ENCODE measurements at regions not wholly inside any gene's neighbourhood (a gene's known extent, or its start where the extent isn't known, plus 50 kb on each side); places are given as distances from the start of the nearest gene placed in this dataset.

- Histone ChIP-seq H2AFZ (ENCODE audit: low read depth, low read length) (no peak overlapping the region), H3K4me2 (ENCODE audit: low read length, poor library complexity, severe bottlenecking) (no peak overlapping the region), H3K9me3 (ENCODE audit: control insufficient read depth, low read length) (no peaks in the 10 kb centered on the region), H3K4me1 (ENCODE audit: control insufficient read depth, insufficient read depth, low read depth, low read length) (peaks cover 11% of the 10 kb centered on the region), H2BK15ac (ENCODE audit: low read depth, poor library complexity, severe bottlenecking) (no peak overlapping the region), H3K79me1 (replicated peaks; ENCODE audit: low read length, poor library complexity, severe bottlenecking) (no peaks in the 10 kb centered on the region), H3K14ac (ENCODE audit: low read length in 2 of 2) (no peak overlapping the region), H2BK120ac (ENCODE audit: low read depth, low read length) (no peak overlapping the region), H3K9ac (ENCODE audit: low read length) (no peak overlapping the region), H2BK5ac (ENCODE audit: low read depth, low read length, poor library complexity, severe bottlenecking) (no peak overlapping the region), H3K4me3 (ENCODE audit: insufficient read depth in 1 of 2, low read depth in 1 of 2, low read length in 2 of 2) (no peak overlapping the region), H3K27ac (ENCODE audit: low read length, poor library complexity, severe bottlenecking) (no peak overlapping the region), H3K23ac (ENCODE audit: low read length in 2 of 2) (no peak overlapping the region), H3K36me3 (ENCODE audit: control insufficient read depth in 1 of 2, insufficient read depth in 2 of 2, low read depth in 1 of 2, low read length in 2 of 2) (no peaks in the 10 kb centered on the region), H2BK12ac (ENCODE audit: low read length in 2 of 2) (no peak overlapping the region), H4K8ac (ENCODE audit: low read length) (no peak overlapping the region), H3K27me3 (ENCODE audit: control insufficient read depth in 1 of 2, insufficient read depth in 1 of 2, low read length in 2 of 2) (no peaks in the 10 kb centered on the region), H3K4ac (ENCODE audit: low read depth in 1 of 2, low read length in 2 of 2) (no peak overlapping the region), H2AK5ac (ENCODE audit: low read length, severe bottlenecking) (no peak overlapping the region), H3K18ac (ENCODE audit: low read depth in 1 of 2, low read length in 2 of 2) (no peak overlapping the region), H4K91ac (ENCODE audit: low read length) (no peak overlapping the region)
- 96% methylated on average over 4 of the region's 5 CpGs for WGBS
- no peak for DNase-seq
Observed at GRCh38 chr5:93346301-93346700, 234.7 kb downstream of the NR2F1-AS1 start.

DNA sequence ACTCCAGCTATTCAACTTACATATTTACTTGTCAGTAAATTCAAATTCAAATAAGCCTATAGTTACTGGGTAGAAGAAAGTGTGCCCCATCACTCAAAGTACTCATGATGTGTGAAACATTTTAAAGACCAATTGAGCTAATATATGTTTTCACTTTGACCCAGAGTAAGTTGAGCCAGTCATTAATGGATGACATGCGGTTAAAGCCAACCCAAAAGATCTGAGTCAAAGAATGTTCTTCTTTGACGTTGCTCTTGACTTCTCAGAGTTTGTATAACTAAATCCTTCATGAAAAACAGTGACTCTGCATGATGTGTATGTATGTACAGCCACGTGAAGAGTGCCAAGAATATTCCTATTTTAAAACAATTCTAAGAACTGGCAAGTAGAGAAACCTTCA lies 237.4 kb downstream of the NR2F1-AS1 start:
- Histone ChIP-seq H3K79me1 (replicated peaks; ENCODE audit: low read length, poor library complexity, severe bottlenecking) (no peaks in the 10 kb centered on the region), H4K91ac (ENCODE audit: low read length) (no peak overlapping the region), H3K4me3 (ENCODE audit: insufficient read depth in 1 of 2, low read depth in 1 of 2, low read length in 2 of 2) (no peak overlapping the region), H3K36me3 (ENCODE audit: control insufficient read depth in 1 of 2, insufficient read depth in 2 of 2, low read depth in 1 of 2, low read length in 2 of 2) (no peaks in the 10 kb centered on the region), H3K9ac (ENCODE audit: low read length) (no peak overlapping the region), H2BK15ac (ENCODE audit: low read depth, poor library complexity, severe bottlenecking) (no peak overlapping the region), H2BK12ac (ENCODE audit: low read length in 2 of 2) (no peak overlapping the region), H3K4ac (ENCODE audit: low read depth in 1 of 2, low read length in 2 of 2) (no peak overlapping the region), H3K27me3 (ENCODE audit: control insufficient read depth in 1 of 2, insufficient read depth in 1 of 2, low read length in 2 of 2) (no peaks in the 10 kb centered on the region), H3K18ac (ENCODE audit: low read depth in 1 of 2, low read length in 2 of 2) (no peak overlapping the region), H3K4me1 (ENCODE audit: control insufficient read depth, insufficient read depth, low read depth, low read length) (peaks cover 6% of the 10 kb centered on the region), H2AK5ac (ENCODE audit: low read length, severe bottlenecking) (no peak overlapping the region), H3K14ac (ENCODE audit: low read length in 2 of 2) (no peak overlapping the region), H3K23ac (ENCODE audit: low read length in 2 of 2) (no peak overlapping the region), H3K9me3 (ENCODE audit: control insufficient read depth, low read length) (no peaks in the 10 kb centered on the region), H4K8ac (ENCODE audit: low read length) (no peak overlapping the region), H2BK120ac (ENCODE audit: low read depth, low read length) (no peak overlapping the region), H2BK5ac (ENCODE audit: low read depth, low read length, poor library complexity, severe bottlenecking) (no peak overlapping the region), H2AFZ (ENCODE audit: low read depth, low read length) (no peak overlapping the region), H3K4me2 (ENCODE audit: low read length, poor library complexity, severe bottlenecking) (no peak overlapping the region), H3K27ac (ENCODE audit: low read length, poor library complexity, severe bottlenecking) (no peak overlapping the region)
- no peak for DNase-seq
- 84% methylated on average over 3 of the region's 3 CpGs for WGBS

DNA sequence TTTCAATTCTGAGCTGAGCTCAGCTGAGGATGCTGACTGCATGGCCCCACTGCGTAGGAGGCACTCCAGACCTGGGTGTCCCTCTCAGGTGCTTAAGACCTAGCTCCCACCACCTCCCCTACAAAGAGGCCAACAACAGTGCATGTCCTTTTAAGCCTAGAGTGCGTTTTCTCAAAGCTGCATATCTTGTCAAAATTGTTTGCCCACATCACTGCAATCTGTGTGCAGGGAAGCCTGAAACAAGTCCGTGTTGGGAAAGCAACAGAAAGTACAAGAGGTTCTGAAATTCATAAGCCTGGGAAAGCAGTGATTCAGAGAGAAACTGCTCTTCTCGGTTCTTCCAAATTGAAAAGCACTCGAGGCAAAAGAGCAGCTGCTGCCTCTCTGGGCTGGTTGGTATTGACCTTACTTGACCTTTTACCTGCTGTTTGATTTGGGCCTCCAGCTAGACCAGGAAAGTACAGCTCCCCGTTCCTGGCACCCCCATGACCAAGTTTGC lies 238.4 kb downstream of the NR2F1-AS1 start:
- H3K79me1 ChIP-seq (replicated peaks; ENCODE audit: low read length, poor library complexity, severe bottlenecking) = no peaks in the 10 kb centered on the region
- no peak for DNase-seq
- no peak overlapping the region for H3K4ac ChIP-seq (ENCODE audit: low read depth in 1 of 2, low read length in 2 of 2)
- 78% methylated on average over 6 of the region's 6 CpGs for WGBS
- no peak overlapping the region for H2BK5ac ChIP-seq (ENCODE audit: low read depth, low read length, poor library complexity, severe bottlenecking)
- H3K4me2 ChIP-seq (ENCODE audit: low read length, poor library complexity, severe bottlenecking) = no peak overlapping the region
- H2AFZ ChIP-seq (ENCODE audit: low read depth, low read length) = no peak overlapping the region
- no peak overlapping the region for H4K91ac ChIP-seq (ENCODE audit: low read length)
- H3K27me3 ChIP-seq (ENCODE audit: control insufficient read depth in 1 of 2, insufficient read depth in 1 of 2, low read length in 2 of 2) = no peaks in the 10 kb centered on the region
- no peak overlapping the region for H3K18ac ChIP-seq (ENCODE audit: low read depth in 1 of 2, low read length in 2 of 2)
- H3K4me3 ChIP-seq (ENCODE audit: insufficient read depth in 1 of 2, low read depth in 1 of 2, low read length in 2 of 2) = no peak overlapping the region
- no peaks in the 10 kb centered on the region for H3K36me3 ChIP-seq (ENCODE audit: control insufficient read depth in 1 of 2, insufficient read depth in 2 of 2, low read depth in 1 of 2, low read length in 2 of 2)
- no peaks in the 10 kb centered on the region for H3K9me3 ChIP-seq (ENCODE audit: control insufficient read depth, low read length)
- no peak overlapping the region for H3K9ac ChIP-seq (ENCODE audit: low read length)
- no peak overlapping the region for H3K23ac ChIP-seq (ENCODE audit: low read length in 2 of 2)
- H3K14ac ChIP-seq (ENCODE audit: low read length in 2 of 2) = no peak overlapping the region
- H2BK12ac ChIP-seq (ENCODE audit: low read length in 2 of 2) = peak overlapping the region in 1 of 2 experiments; percentile 59
- H2BK120ac ChIP-seq (ENCODE audit: low read depth, low read length) = no peak overlapping the region
- no peak overlapping the region for H2BK15ac ChIP-seq (ENCODE audit: low read depth, poor library complexity, severe bottlenecking)
- H3K27ac ChIP-seq (ENCODE audit: low read length, poor library complexity, severe bottlenecking) = no peak overlapping the region
- peaks cover 4% of the 10 kb centered on the region for H3K4me1 ChIP-seq (ENCODE audit: control insufficient read depth, insufficient read depth, low read depth, low read length)
- no peak overlapping the region for H4K8ac ChIP-seq (ENCODE audit: low read length)
- H2AK5ac ChIP-seq (ENCODE audit: low read length, severe bottlenecking) = no peak overlapping the region

- H2BK15ac ChIP-seq (ENCODE audit: low read depth, poor library complexity, severe bottlenecking) = no peak overlapping the region
- no peak overlapping the region for H2BK120ac ChIP-seq (ENCODE audit: low read depth, low read length)
- no peak overlapping the region for H3K4me3 ChIP-seq (ENCODE audit: insufficient read depth in 1 of 2, low read depth in 1 of 2, low read length in 2 of 2)
- no peak overlapping the region for H3K4me2 ChIP-seq (ENCODE audit: low read length, poor library complexity, severe bottlenecking)
- 89% methylated on average over 3 of the region's 5 CpGs for WGBS
- H4K91ac ChIP-seq (ENCODE audit: low read length) = no peak overlapping the region
- no peaks in the 10 kb centered on the region for H3K9me3 ChIP-seq (ENCODE audit: control insufficient read depth, low read length)
- H4K8ac ChIP-seq (ENCODE audit: low read length) = no peak overlapping the region
- H3K23ac ChIP-seq (ENCODE audit: low read length in 2 of 2) = no peak overlapping the region
- H3K14ac ChIP-seq (ENCODE audit: low read length in 2 of 2) = no peak overlapping the region
- no peak overlapping the region for H2AFZ ChIP-seq (ENCODE audit: low read depth, low read length)
- peaks cover 4% of the 10 kb centered on the region for H3K4me1 ChIP-seq (ENCODE audit: control insufficient read depth, insufficient read depth, low read depth, low read length)
- no peaks in the 10 kb centered on the region for H3K36me3 ChIP-seq (ENCODE audit: control insufficient read depth in 1 of 2, insufficient read depth in 2 of 2, low read depth in 1 of 2, low read length in 2 of 2)
- no peaks in the 10 kb centered on the region for H3K79me1 ChIP-seq (replicated peaks; ENCODE audit: low read length, poor library complexity, severe bottlenecking)
- no peak for DNase-seq
- H2AK5ac ChIP-seq (ENCODE audit: low read length, severe bottlenecking) = no peak overlapping the region
- H2BK12ac ChIP-seq (ENCODE audit: low read length in 2 of 2) = no peak overlapping the region
- no peak overlapping the region for H2BK5ac ChIP-seq (ENCODE audit: low read depth, low read length, poor library complexity, severe bottlenecking)
- no peak overlapping the region for H3K18ac ChIP-seq (ENCODE audit: low read depth in 1 of 2, low read length in 2 of 2)
- H3K9ac ChIP-seq (ENCODE audit: low read length) = no peak overlapping the region
- H3K4ac ChIP-seq (ENCODE audit: low read depth in 1 of 2, low read length in 2 of 2) = no peak overlapping the region
- no peaks in the 10 kb centered on the region for H3K27me3 ChIP-seq (ENCODE audit: control insufficient read depth in 1 of 2, insufficient read depth in 1 of 2, low read length in 2 of 2)
- no peak overlapping the region for H3K27ac ChIP-seq (ENCODE audit: low read length, poor library complexity, severe bottlenecking)
Observed at GRCh38 chr5:93340881-93341280, 240.1 kb downstream of the NR2F1-AS1 start.
